HG02798 (cell line): ENCODE measurements at regions not wholly inside any gene's neighbourhood (a gene's known extent, or its start where the extent isn't known, plus 50 kb on each side); places are given as distances from the start of the nearest gene placed in this dataset.
"Not testable (repeated sequence)": the region's sequence is repeated elsewhere in the genome, so short reads cannot be mapped to it uniquely, and the experiment has no call there.

Source experiments
- ATAC-seq: cut with Tn5 transposase; IDR thresholded peaks from one replicate; pipeline ENCODE4 v1.9.1; 2021; ENCODE audit warnings: mild to moderate bottlenecking; ENCODE audit not compliant: unreplicated experiment, poor library complexity

- no peak for ATAC-seq
These were observed 150.5 kb upstream of the XPO1 start for GRCh38 chr2:61688369-61689334.

DNA sequence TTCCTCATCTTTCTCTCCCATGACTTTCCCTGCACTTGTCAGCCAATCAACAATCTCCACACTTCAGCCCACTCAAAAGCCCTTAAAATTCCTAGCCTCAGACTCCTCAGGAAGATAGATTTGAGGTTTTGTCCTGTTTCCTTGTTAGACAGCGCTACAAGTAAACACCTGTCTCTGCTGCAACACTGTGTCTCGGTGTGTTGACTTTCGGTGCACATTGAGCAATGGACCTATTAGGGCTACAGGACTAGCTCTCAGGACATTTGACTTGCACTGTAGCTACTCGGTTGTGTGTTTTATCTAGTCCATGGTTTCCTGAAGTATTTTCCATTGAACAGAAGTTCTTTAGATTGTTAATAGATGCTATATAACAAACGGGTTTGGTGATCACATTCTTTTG, 140.9 kb upstream of the XPO1 start:
- no peak for ATAC-seq

DNA sequence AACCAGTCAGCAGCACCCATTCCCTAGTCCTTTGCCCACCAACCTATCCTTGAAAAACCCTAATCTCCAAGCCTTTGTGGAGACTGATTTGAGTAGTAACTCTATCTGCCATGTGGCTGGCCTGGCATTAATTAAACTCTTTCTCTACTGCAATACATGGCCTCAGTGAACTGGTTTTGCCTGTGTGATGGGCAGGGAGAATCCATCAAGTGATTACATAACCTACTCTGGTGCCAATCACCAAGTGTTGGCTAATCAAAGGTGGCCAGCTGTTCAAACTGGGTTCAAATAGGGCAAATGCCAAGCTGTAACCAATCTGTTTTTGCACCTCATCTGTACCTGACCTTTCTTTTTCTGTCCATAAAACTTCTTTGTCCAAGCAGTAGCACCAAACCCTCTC, 139.8 kb upstream of the XPO1 start:
- ATAC-seq: no peak

DNA sequence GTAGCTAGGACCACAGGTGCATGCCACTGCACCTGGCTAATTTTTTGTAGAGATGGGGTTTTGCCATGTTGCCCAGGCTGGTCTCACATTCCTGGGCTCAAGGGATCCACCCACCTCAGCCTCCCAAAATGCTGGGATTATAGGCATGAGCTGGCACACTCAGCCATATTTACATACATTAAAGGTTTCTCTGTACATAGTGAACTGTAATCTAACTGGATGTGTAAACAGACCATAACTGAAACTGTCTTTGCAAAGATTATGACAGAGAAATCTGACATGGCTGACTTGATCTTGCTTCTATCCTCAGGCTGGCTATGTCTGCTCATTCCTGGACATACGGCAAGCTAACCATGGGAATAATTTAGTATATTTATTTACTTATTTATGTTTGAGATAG, 139.2 kb upstream of the XPO1 start:
- ATAC-seq: no peak

- ATAC-seq: no peak
These were observed 137.0 kb upstream of the XPO1 start for GRCh38 chr2:61675204-61675603.

GRCh38 chr2:61671561-61672315, 133.6 kb upstream of the XPO1 start:
- no peak for ATAC-seq

DNA sequence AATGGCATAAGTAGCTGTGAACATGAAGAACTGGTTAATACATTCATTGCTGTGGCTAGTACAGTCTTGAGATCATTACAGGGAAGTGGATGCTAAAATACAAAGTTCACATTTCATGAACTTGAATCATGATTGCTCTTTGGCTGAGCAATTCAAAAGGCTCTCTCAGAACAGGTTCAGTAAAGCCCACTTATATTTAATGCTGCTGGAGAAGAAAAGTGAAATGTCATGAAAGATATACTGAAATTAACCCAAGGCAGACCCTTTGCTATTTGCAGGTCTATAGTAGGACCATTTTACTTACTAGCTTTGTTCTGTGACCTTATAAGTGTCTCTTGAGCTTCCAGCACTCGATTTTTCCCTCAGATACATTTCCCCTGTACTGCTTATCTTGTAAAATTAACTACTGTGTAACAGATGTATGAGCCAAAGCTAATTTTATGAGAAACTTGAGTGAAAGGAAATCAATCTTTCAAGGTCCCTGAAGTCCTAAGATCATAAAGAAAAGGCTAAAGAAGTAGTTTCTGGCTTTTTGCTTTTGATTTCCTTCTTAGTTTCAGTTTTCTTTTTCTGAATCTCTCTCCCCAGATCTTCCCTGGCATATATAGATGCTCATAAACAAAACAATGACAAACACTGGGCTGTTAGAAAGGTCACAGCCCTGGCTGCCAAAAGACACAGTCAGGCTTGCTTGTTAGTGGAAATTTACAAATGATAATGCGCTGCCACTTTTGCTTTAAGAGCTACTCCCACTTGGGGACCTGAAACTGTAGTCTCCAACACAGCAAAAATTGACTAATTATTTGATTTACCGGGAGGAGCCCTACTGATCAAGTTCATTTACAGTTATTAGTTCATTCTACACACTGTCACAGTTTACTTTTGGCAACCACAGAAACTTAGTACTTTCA, 132.7 kb upstream of the XPO1 start:
- ATAC-seq: peak; percentile 68

GRCh38 chr2:61664190-61664589, 126.0 kb upstream of the XPO1 start:
- ATAC-seq: no peak

- no peak for ATAC-seq
These were observed 124.8 kb upstream of the XPO1 start for GRCh38 chr2:61662990-61663389.

- ATAC-seq: no peak
These were observed 122.6 kb upstream of the XPO1 start for GRCh38 chr2:61660511-61661388.

DNA sequence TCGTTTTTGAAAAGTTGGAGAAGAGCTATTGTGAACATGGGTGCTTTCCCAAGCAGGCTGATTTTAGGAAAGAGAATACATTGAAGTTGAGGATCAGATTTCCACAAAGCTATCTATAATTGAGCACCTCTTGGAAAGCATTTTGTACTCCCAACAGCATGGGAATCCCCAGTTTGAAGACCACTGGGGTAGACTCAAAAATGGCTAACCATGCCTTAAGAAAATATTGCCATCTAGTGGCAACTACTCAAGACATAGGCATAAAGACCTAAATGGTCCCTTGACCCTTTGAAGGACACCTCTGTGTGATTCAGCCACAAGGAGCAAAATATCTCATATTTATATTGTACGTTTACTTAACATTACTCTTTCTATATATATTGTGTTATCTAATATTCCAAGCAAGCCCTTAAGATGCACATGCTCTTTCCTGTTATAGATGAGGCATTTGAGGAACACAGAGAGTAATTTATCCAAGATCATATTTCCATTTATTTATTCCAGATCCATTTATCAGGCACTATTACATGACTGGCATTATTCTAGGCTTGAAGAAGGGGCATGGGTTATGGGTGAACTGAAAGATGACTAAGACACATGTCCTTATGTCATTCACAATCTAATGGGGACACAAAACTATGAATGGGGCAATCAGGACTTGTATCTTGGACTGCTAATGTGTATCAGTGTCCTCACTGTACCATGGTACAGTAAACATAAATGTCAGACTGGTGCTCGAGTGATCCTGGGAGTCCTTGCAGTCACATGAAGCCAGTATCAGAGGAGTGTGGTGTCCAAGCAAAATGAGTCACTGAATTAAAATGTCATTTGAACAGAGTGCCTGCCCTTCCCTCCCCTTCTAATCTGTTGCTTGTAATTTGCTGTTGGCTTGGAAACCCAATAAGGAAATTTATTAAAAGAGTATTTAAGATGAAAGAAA, 121.0 kb upstream of the XPO1 start:
- no peak for ATAC-seq

DNA sequence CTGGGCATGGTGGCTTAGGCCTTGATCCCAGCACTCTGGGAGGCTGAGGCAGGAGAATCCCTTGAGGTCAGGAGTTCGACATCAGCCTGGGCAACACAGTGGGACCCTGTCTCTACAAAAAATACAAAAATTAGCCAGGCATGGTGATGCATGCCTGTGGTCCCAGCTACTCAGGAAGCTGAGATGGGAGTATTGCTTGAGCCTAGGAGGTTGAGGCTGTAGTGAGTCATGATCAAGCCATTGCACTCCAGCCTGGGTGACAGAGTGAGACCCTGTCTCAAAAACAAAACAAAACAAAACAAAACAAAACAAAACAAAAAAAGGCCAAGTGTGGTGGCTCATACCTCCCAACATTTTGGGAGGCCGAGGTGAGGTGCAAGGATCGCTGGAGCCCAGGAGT, 111.8 kb upstream of the XPO1 start:
- not testable (repeated sequence) for ATAC-seq

DNA sequence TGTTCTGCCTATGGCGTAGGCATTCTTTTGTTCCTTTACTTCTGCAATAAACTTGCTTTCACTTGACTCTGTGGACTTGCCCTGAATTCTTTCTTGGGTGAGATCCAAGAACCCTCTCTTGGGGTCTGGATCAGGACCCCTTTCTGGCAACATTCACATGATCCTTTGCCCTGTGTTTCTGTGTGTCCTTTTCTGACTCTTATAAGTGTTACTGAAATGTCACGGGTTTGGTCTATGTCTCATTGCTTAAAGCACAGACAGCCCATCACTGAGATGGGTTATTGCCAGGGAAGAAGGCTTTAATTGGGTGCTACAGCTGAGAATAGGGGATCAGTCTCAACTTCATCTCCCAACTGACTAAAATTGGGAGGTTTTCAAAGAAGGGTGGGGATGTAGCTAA, 110.9 kb upstream of the XPO1 start:
- ATAC-seq: no peak

DNA sequence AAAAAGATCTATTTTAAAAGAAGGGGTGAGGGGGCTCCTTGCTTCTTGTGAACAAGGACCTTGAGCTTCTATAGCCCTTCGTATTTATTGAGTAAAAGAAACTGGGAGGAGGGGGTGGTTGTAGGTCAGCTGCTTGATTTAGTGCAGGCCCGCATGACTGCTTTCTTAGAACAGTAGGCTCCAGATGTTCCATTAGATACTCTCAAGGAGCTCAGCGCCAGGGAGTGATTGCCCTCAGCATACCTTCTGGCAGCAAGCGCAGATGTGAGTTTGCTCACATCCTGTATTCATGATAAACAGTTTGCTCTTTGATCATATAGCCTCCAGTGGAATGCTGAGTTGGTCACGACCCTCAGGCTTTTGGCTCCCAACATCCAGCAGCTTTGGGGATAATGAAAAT, 108.9 kb upstream of the XPO1 start:
- ATAC-seq: no peak

DNA sequence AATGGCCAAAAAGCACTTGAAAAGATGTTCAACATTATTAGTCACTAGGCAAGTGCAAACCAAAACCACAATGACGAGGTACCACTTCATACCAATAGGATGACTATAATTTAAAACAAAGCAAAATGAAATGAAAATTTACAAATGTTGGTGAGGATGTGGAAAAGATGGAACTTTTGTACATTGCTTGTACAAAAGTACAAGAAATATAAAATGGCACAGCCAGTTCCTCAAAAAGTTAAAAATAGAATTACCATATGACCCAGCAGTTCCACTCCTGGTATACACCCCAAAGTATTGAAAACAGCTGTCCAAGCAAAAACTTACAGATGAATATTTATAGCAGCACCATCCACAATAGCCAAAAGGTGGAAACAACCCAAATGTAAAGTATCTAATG, 107.8 kb upstream of the XPO1 start:
- no peak for ATAC-seq

GRCh38 chr2:61643153-61643552, 105.0 kb upstream of the XPO1 start:
- ATAC-seq: not testable (repeated sequence)

DNA sequence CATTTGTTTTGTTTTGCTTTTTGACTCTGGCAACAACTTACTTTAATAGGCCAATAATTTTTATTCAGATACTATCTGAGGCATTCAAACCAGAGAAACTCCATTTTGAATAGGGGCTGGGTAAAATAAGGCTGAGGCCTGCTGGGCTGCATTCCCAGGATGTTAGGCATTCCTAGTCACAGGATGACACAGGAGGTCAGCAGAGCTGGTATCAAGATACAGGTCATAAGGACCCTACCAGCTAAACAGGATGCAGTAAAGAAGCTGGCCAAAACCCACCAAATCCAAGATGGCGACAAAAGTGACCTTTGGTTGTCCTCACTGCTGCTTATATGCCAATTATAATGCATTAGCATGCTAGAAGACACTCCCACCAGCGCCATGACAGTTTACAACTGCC, 102.2 kb upstream of the XPO1 start:
- no peak for ATAC-seq

DNA sequence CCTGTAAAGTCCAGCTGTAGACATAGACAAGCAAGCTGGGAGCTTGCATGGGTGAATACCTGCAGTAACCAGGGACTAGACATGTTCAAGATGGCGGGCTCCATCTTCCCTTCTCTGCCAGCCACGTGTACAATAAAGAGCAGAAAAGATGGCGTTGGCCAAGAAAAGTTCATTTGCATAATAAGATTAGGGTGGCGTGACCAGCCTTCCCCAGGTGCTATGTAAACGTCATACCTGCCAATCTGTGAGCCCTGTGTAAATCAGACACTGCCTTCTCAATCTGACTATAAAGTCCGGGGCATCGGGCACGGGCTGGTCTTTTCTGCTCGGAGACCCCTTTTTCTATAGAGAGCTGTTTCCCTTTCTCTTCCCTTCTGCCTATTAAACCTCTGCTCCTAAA, 101.6 kb upstream of the XPO1 start:
- ATAC-seq: no peak
